ENCODE measurements at regions not wholly inside any gene's neighbourhood (a gene's known extent, or its start where the extent isn't known, plus 50 kb on each side); places are given as distances from the start of the nearest gene placed in this dataset.

GRCh38 chr2:149815941-149816340 lies 228.4 kb upstream of the MMADHC start:
- H3K36me3 ChIP-seq = no peaks in the 10 kb centered on the region
- H3K27me3 ChIP-seq = no peaks in the 10 kb centered on the region
- H3K4me3 ChIP-seq = no peak overlapping the region
- no peak for TF ChIP-seq POLR2A (IDR thresholded peaks at IDR 0.05)
- no peak for TF ChIP-seq CTCF (IDR thresholded peaks at IDR 0.05)
- no peaks in the 10 kb centered on the region for H3K4me1 ChIP-seq
- WGBS, 4 donors = 89 to 96% (median 92%) methylated on average over 1 of the region's 1 CpG
- intact Hi-C loops (cut with DNase I) = no loop called here
- ATAC-seq (no peak), DNase-seq (no peak)
- H3K27ac ChIP-seq = no peak overlapping the region
- H3K9me3 ChIP-seq = no peaks in the 10 kb centered on the region

- intact Hi-C loops (cut with DNase I) = no loop called here
- no peaks in the 10 kb centered on the region for H3K27me3 ChIP-seq
- H3K27ac ChIP-seq = no peak overlapping the region
- H3K4me3 ChIP-seq = no peak overlapping the region
- H3K4me1 ChIP-seq = no peaks in the 10 kb centered on the region
- H3K36me3 ChIP-seq = no peaks in the 10 kb centered on the region
- TF ChIP-seq POLR2A (IDR thresholded peaks at IDR 0.05) (no peak), CTCF (IDR thresholded peaks at IDR 0.05) (no peak)
- DNase-seq = no peak
- no peaks in the 10 kb centered on the region for H3K9me3 ChIP-seq
- ATAC-seq = no peak
- 64 to 90% (median 86%) methylated on average over 3 of the region's 3 CpGs for whole genome bisulfite sequencing, 4 donors
Observed at GRCh38 chr2:149814901-149815300, 227.3 kb upstream of the MMADHC start.

GRCh38 chr2:149814049-149814448 lies 226.5 kb upstream of the MMADHC start:
- intact Hi-C loops (cut with DNase I) = no loop called here
- ATAC-seq = no peak
- DNase-seq = no peak
- H3K4me3 ChIP-seq = no peak overlapping the region
- no peak for TF ChIP-seq CTCF (IDR thresholded peaks at IDR 0.05)
- TF ChIP-seq POLR2A (IDR thresholded peaks at IDR 0.05) = no peak
- H3K4me1 ChIP-seq = no peaks in the 10 kb centered on the region
- no peaks in the 10 kb centered on the region for H3K36me3 ChIP-seq
- no peaks in the 10 kb centered on the region for H3K9me3 ChIP-seq
- H3K27me3 ChIP-seq = no peaks in the 10 kb centered on the region
- no peak overlapping the region for H3K27ac ChIP-seq
- 61 to 88% (median 67%) methylated on average over 1 of the region's 1 CpG for WGBS, 4 donors

GRCh38 chr2:149808556-149808955 lies 221.0 kb upstream of the MMADHC start:
- Histone ChIP-seq H3K36me3 (no peaks in the 10 kb centered on the region), H3K27ac (no peak overlapping the region), H3K4me3 (no peak overlapping the region), H3K4me1 (no peaks in the 10 kb centered on the region), H3K27me3 (no peaks in the 10 kb centered on the region), H3K9me3 (no peaks in the 10 kb centered on the region)
- DNase-seq (no peak), ATAC-seq (no peak)
- TF ChIP-seq POLR2A (IDR thresholded peaks at IDR 0.05) = no peak
- no peak for TF ChIP-seq CTCF (IDR thresholded peaks at IDR 0.05)
- intact Hi-C loops (cut with DNase I) = loop anchor here in 2 of 10 donors (10.0 kb wide), 1 partner anchor 676 kb away; the partner anchor contains the start of gene RND3 (in 2 of the 2)
- 78 to 87% (median 83%) methylated on average over 2 of the region's 2 CpGs for WGBS, 4 donors
